Heart left ventricle (tissue), 16 donors: ENCODE measurements at regions not wholly inside any gene's neighbourhood (a gene's known extent, or its start where the extent isn't known, plus 50 kb on each side); places are given as distances from the start of the nearest gene placed in this dataset.

Experiments
- ATAC-seq, 4 donors: fragments of 200-7000 bp; cut with Tn5 transposase; one replicate each; pipeline ENCODE4 v1.9.1; 2020 to 2022; ENCODE audit warnings: moderate library complexity in 4 of 4, mild to moderate bottlenecking in 3 of 4, moderate number of reproducible peaks in 1 of 4
- DNase-seq, 5 donors: peaks; one replicate each; pipeline ENCODE4 v3.0.0-alpha.2; 2020
- H3K27ac ChIP-seq, 12 donors: fragments of 200-600 bp; sonication (generic) in 4 of 12; one replicate each; pipeline versions ENCODE4 v1.5.0 to v1.8.0; 2016 to 2022; ENCODE audit warnings: mild to moderate bottlenecking in 2 of 12
- H3K27me3 ChIP-seq, 9 donors: fragments of 200-600 bp; sonication (generic) in 2 of 9; one replicate each; pipeline versions ENCODE4 v1.5.1 to v1.8.0; 2016 to 2022; ENCODE audit warnings: mild to moderate bottlenecking in 3 of 9
- H3K36me3 ChIP-seq, 9 donors: fragments of 200-600 bp; sonication (generic) in 2 of 9; one replicate each; pipeline versions ENCODE4 v1.5.0 to v1.8.0; 2018 to 2022; ENCODE audit warnings: mild to moderate bottlenecking in 2 of 9
- H3K4me1 ChIP-seq, 12 donors: fragments of 200-600 bp; sonication (generic) in 4 of 12; one replicate each; pipeline versions ENCODE4 v1.5.0 to v1.8.0; 2016 to 2022; ENCODE audit warnings: mild to moderate bottlenecking in 3 of 12
- H3K4me3 ChIP-seq, 12 donors: fragments of 200-600 bp; sonication (generic) in 4 of 12; one replicate each; pipeline versions ENCODE4 v1.5.0 to v1.8.0; 2017 to 2022; ENCODE audit warnings: mild to moderate bottlenecking in 9 of 12, moderate library complexity in 4 of 12
- H3K9me3 ChIP-seq, 12 donors: fragments of 200-600 bp; sonication (generic) in 4 of 12; one replicate each; pipeline versions ENCODE4 v1.5.0 to v1.8.0; 2016 to 2022; ENCODE audit warnings: mild to moderate bottlenecking in 1 of 12
- CTCF ChIP-seq, 12 donors: fragments of 200-600 bp; sonication (generic) in 4 of 12; IDR thresholded peaks; one replicate each; pipeline versions ENCODE4 v1.5.0 to v1.8.0; 2018 to 2022; ENCODE audit warnings: antibody characterized with exemption in 12 of 12, mild to moderate bottlenecking in 5 of 12
- POLR2A ChIP-seq, 2 donors: fragments of 450-650 bp; IDR thresholded peaks; one replicate each; pipeline ENCODE4 v1.6.1; 2017; ENCODE audit warnings: antibody characterized with exemption in 2 of 2, mild to moderate bottlenecking in 2 of 2, moderate library complexity in 2 of 2
- WGBS, 4 donors: extraction: QIAGEN DNeasy Blood & Tissue Kit in 2 of 4; methylation state at CpG; one replicate each; pipeline versions ENCODE4 v1.1.5 to v1.1.7; 2013 to 2018; 5-methylcytosine and 5-hydroxymethylcytosine counted together
- intact Hi-C, 10 donors: fragments of 100-400 bp; cut with DNase I; formaldehyde crosslinking; loops; one replicate each; pipeline versions ENCODE4 v1.11.1 to v1.14.2; 2022
- donor health status: ischemic (EF 13 %, LVEDD 7.1; RV severe dilation, severe dysfunction).
- donor health status: healthy with polysubstance abuse.
- donor health status: DM: no; HTN: yes; CAD: no.
- donor health status: DM: no; HTN: no; CAD: no.
- donor health status: ischemic (EF 25% LVEDD 6.9; RV normal size, moderate dysfunction).
- donor health status: ischemic (EF 25% LVEDD 5.7; RV mildly dilated, moderate dysfunction).
- donor health status: healthy.
- donor health status: DM: yes; HTN: yes; CAD: no.
- donor health status: ischemic (EF 35%, LVEDD 5.7; RV mildly dilated, moderate dysfunction).
- donor health status: nonischemic (EF 11% LVEDD 7.7; RV severe dilation, severe dysfunction).
- donor health status: DM: yes; HTN: yes; CAD: no.
- donor health status: PGD.
- donor health status: ischemic (EF 29% LVEDD 5.4; RV normal size, mild dysfunction).
- donor health status: nonischemic (EF 23%, LVEDD 6.1; RV moderate dilation, normal function).

- no peak for ATAC-seq
- no peaks in the 10 kb centered on the region for H3K36me3 ChIP-seq
- no peaks in the 10 kb centered on the region for H3K4me1 ChIP-seq
- H3K27ac ChIP-seq = no peak overlapping the region
- no peak for DNase-seq
- H3K9me3 ChIP-seq = peaks cover 0 to 32% (median 25%) of the 10 kb centered on the region in 12 donors
- intact Hi-C loops = no loop called here
- H3K4me3 ChIP-seq = no peak overlapping the region
- no peak for TF ChIP-seq CTCF (IDR thresholded peaks at IDR 0.05)
- TF ChIP-seq POLR2A (IDR thresholded peaks at IDR 0.05) = no peak
- peaks cover 0 to 27% (median 3%) of the 10 kb centered on the region in 9 donors for H3K27me3 ChIP-seq
- WGBS, 4 donors = 81 to 86% (median 84%) methylated on average over 4 of the region's 4 CpGs
Observed at GRCh38 chr9:93871286-93871685, 83.9 kb downstream of the BARX1 start.

GRCh38 chr9:93869863-93870262 lies 85.3 kb downstream of the BARX1 start:
- Histone ChIP-seq H3K27ac (no peak overlapping the region), H3K27me3 (peaks cover 0 to 35% (median 3%) of the 10 kb centered on the region in 9 donors), H3K36me3 (no peaks in the 10 kb centered on the region), H3K9me3 (peaks cover 0 to 18% (median 11%) of the 10 kb centered on the region in 12 donors), H3K4me1 (no peaks in the 10 kb centered on the region), H3K4me3 (no peak overlapping the region)
- no peak for TF ChIP-seq POLR2A (IDR thresholded peaks at IDR 0.05)
- no peak for TF ChIP-seq CTCF (IDR thresholded peaks at IDR 0.05)
- 54 to 72% (median 66%) methylated on average over 4 to 8 of the region's 8 CpGs for WGBS, 4 donors
- ATAC-seq (no peak), DNase-seq (no peak)
- intact Hi-C loops = loop anchor here in 1 of 10 donors (10.0 kb wide), 1 partner anchor 65 kb away; no protein-coding TSS in a partner anchor

GRCh38 chr9:93869088-93869487 lies 86.1 kb downstream of the BARX1 start:
- intact Hi-C loops = loop anchor here in 1 of 10 donors (10.0 kb wide), 1 partner anchor 64 kb away; no protein-coding TSS in a partner anchor
- no peaks in the 10 kb centered on the region for H3K4me1 ChIP-seq
- no peak overlapping the region for H3K4me3 ChIP-seq
- peaks cover 0 to 35% (median 3%) of the 10 kb centered on the region in 9 donors for H3K27me3 ChIP-seq
- H3K9me3 ChIP-seq = peaks cover 0 to 10% (median 3%) of the 10 kb centered on the region in 12 donors
- ATAC-seq (no peak), DNase-seq (no peak)
- no peaks in the 10 kb centered on the region for H3K36me3 ChIP-seq
- no peak overlapping the region for H3K27ac ChIP-seq
- 61 to 72% (median 68%) methylated on average over 5 of the region's 5 CpGs for WGBS, 4 donors
- TF ChIP-seq CTCF (IDR thresholded peaks at IDR 0.05) = no peak
- no peak for TF ChIP-seq POLR2A (IDR thresholded peaks at IDR 0.05)

GRCh38 chr9:93865716-93866115 lies 89.4 kb downstream of the BARX1 start:
- intact Hi-C loops = loop anchor here in 1 of 10 donors (10.0 kb wide), 1 partner anchor 61 kb away; no protein-coding TSS in a partner anchor
- WGBS, 4 donors = 55 to 73% (median 72%) methylated on average over 5 of the region's 5 CpGs
- Histone ChIP-seq H3K27ac (no peak overlapping the region), H3K4me1 (peaks cover 0 to 5% (median 0%) of the 10 kb centered on the region in 12 donors), H3K36me3 (no peaks in the 10 kb centered on the region), H3K27me3 (peaks cover 4 to 44% (median 11%) of the 10 kb centered on the region in 9 donors), H3K4me3 (no peak overlapping the region), H3K9me3 (no peaks in the 10 kb centered on the region)
- ATAC-seq = no peak
- no peak for DNase-seq
- no peak for TF ChIP-seq CTCF (IDR thresholded peaks at IDR 0.05)
- TF ChIP-seq POLR2A (IDR thresholded peaks at IDR 0.05) = no peak
